Sigmoid colon (tissue), 6 donors: ENCODE measurements at regions not wholly inside any gene's neighbourhood (a gene's known extent, or its start where the extent isn't known, plus 50 kb on each side); places are given as distances from the start of the nearest gene placed in this dataset.

Source experiments
- DNase-seq: peaks from one replicate; pipeline ENCODE4 v3.0.0-alpha.2; 2019
- H3K27ac ChIP-seq, 4 donors: fragments of 200-600 bp; sonication (generic); one replicate each; pipeline ENCODE4 v1.5.1; 2016 to 2019; ENCODE audit warnings: mild to moderate bottlenecking in 1 of 4
- H3K27me3 ChIP-seq, 3 donors: fragments of 200-600 bp; sonication (generic); one replicate each; pipeline ENCODE4 v1.5.1; 2019; ENCODE audit warnings: mild to moderate bottlenecking in 1 of 3
- H3K36me3 ChIP-seq, 4 donors: fragments of 200-600 bp; sonication (generic); one replicate each; pipeline ENCODE4 v1.5.1; 2016 to 2019
- H3K4me1 ChIP-seq, 4 donors: fragments of 200-600 bp; sonication (generic); one replicate each; pipeline ENCODE4 v1.5.1; 2017 to 2019
- H3K4me3 ChIP-seq, 4 donors: fragments of 200-600 bp; sonication (generic); one replicate each; pipeline ENCODE4 v1.5.1; 2017 to 2019; ENCODE audit warnings: mild to moderate bottlenecking in 2 of 4, moderate library complexity in 1 of 4
- H3K9me3 ChIP-seq, 4 donors: fragments of 200-600 bp in 3 of 4; sonication (generic) in 3 of 4; one replicate each; pipeline versions ENCODE4 v1.5.1 to v1.6.1; 2013 to 2019
- CTCF ChIP-seq, 4 experiments: fragments of 450-650 bp in 3 of 4; fragments of 200-600 bp in 1 of 4; IDR thresholded peaks; one replicate each; pipeline ENCODE4 v1.5.1; 2016 to 2019; ENCODE audit warnings: antibody characterized with exemption in 4 of 4, mild to moderate bottlenecking in 3 of 4, moderate library complexity in 2 of 4
- EP300 ChIP-seq, 4 donors: sonication (generic); formaldehyde crosslinking; IDR thresholded peaks; one replicate each; pipeline ENCODE4 v1.6.1; 2017; ENCODE audit warnings: antibody characterized with exemption in 4 of 4
- POLR2A ChIP-seq, 2 donors: fragments of 450-650 bp; IDR thresholded peaks; one replicate each; pipeline ENCODE4 v1.6.1; 2016; ENCODE audit warnings: antibody characterized with exemption in 2 of 2, mild to moderate bottlenecking in 2 of 2, moderate library complexity in 2 of 2
- POLR2AphosphoS5 ChIP-seq, 4 donors: sonication (generic); formaldehyde crosslinking; IDR thresholded peaks; one replicate each; pipeline ENCODE4 v1.6.1; 2017; ENCODE audit warnings: antibody characterized with exemption in 4 of 4
- WGBS, 2 donors: extraction: QIAGEN DNeasy Blood & Tissue Kit; methylation state at CpG; one replicate each; pipeline ENCODE4 v1.1.7; 2013; 5-methylcytosine and 5-hydroxymethylcytosine counted together
- intact Hi-C: fragments of 100-400 bp; cut with DNase I; formaldehyde crosslinking; loops from one replicate; pipeline ENCODE4 v1.15.1; 2023
- donor health status: healthy with polysubstance abuse.
- donor health status: healthy.

GRCh38 chr2:187922846-187923245 lies 368.6 kb upstream of the TFPI start:
- intact Hi-C loops = no loop called here
- no peak for TF ChIP-seq EP300 (IDR thresholded peaks at IDR 0.05)
- no peak for TF ChIP-seq POLR2A (IDR thresholded peaks at IDR 0.05)
- TF ChIP-seq POLR2AphosphoS5 (IDR thresholded peaks at IDR 0.05) = no peak
- TF ChIP-seq CTCF (IDR thresholded peaks at IDR 0.05) = no peak
- H3K27ac ChIP-seq = no peak overlapping the region
- H3K36me3 ChIP-seq = no peaks in the 10 kb centered on the region
- H3K4me3 ChIP-seq = no peak overlapping the region
- no peaks in the 10 kb centered on the region for H3K4me1 ChIP-seq
- WGBS, 2 donors = 70 to 85% methylated on average over 2 of the region's 2 CpGs
- H3K9me3 ChIP-seq = no peaks in the 10 kb centered on the region
- H3K27me3 ChIP-seq = no peaks in the 10 kb centered on the region
- DNase-seq = no peak

GRCh38 chr2:187924293-187924692 lies 367.4 kb upstream of the GULP1 start:
- H3K4me3 ChIP-seq = no peak overlapping the region
- intact Hi-C loops = no loop called here
- no peaks in the 10 kb centered on the region for H3K4me1 ChIP-seq
- no peak overlapping the region for H3K27ac ChIP-seq
- TF ChIP-seq CTCF (IDR thresholded peaks at IDR 0.05) (no peak), POLR2A (IDR thresholded peaks at IDR 0.05) (no peak), EP300 (IDR thresholded peaks at IDR 0.05) (no peak), POLR2AphosphoS5 (IDR thresholded peaks at IDR 0.05) (no peak)
- H3K36me3 ChIP-seq = no peaks in the 10 kb centered on the region
- H3K9me3 ChIP-seq = no peaks in the 10 kb centered on the region
- DNase-seq = no peak
- H3K27me3 ChIP-seq = no peaks in the 10 kb centered on the region

- H3K9me3 ChIP-seq = no peaks in the 10 kb centered on the region
- intact Hi-C loops = no loop called here
- H3K4me1 ChIP-seq = no peaks in the 10 kb centered on the region
- no peaks in the 10 kb centered on the region for H3K27me3 ChIP-seq
- no peak for TF ChIP-seq EP300 (IDR thresholded peaks at IDR 0.05)
- no peak for TF ChIP-seq POLR2AphosphoS5 (IDR thresholded peaks at IDR 0.05)
- no peak for TF ChIP-seq CTCF (IDR thresholded peaks at IDR 0.05)
- TF ChIP-seq POLR2A (IDR thresholded peaks at IDR 0.05) = no peak
- no peak for DNase-seq
- no peak overlapping the region for H3K27ac ChIP-seq
- 83 to 87% methylated on average over 6 of the region's 6 CpGs for WGBS, 2 donors
- no peak overlapping the region for H3K4me3 ChIP-seq
- no peaks in the 10 kb centered on the region for H3K36me3 ChIP-seq
Observed at GRCh38 chr2:187934236-187934635, 357.4 kb upstream of the GULP1 start.

- intact Hi-C loops = no loop called here
- no peaks in the 10 kb centered on the region for H3K9me3 ChIP-seq
- no peak for TF ChIP-seq CTCF (IDR thresholded peaks at IDR 0.05)
- no peak for TF ChIP-seq POLR2A (IDR thresholded peaks at IDR 0.05)
- TF ChIP-seq EP300 (IDR thresholded peaks at IDR 0.05) = no peak
- TF ChIP-seq POLR2AphosphoS5 (IDR thresholded peaks at IDR 0.05) = no peak
- H3K27ac ChIP-seq = no peak overlapping the region
- H3K4me1 ChIP-seq = no peaks in the 10 kb centered on the region
- no peaks in the 10 kb centered on the region for H3K27me3 ChIP-seq
- H3K4me3 ChIP-seq = no peak overlapping the region
- DNase-seq = no peak
- H3K36me3 ChIP-seq = no peaks in the 10 kb centered on the region
- WGBS, 2 donors = 94 to 96% methylated on average over 4 of the region's 4 CpGs
Observed at GRCh38 chr2:187934692-187935091, 357.0 kb upstream of the GULP1 start.

GRCh38 chr2:187935126-187935525 lies 356.5 kb upstream of the GULP1 start:
- intact Hi-C loops = no loop called here
- Histone ChIP-seq H3K27ac (no peak overlapping the region), H3K9me3 (no peaks in the 10 kb centered on the region), H3K4me3 (no peak overlapping the region), H3K4me1 (no peaks in the 10 kb centered on the region), H3K36me3 (no peaks in the 10 kb centered on the region), H3K27me3 (no peaks in the 10 kb centered on the region)
- 94 to 95% methylated on average over 6 of the region's 6 CpGs for WGBS, 2 donors
- DNase-seq = no peak
- TF ChIP-seq POLR2AphosphoS5 (IDR thresholded peaks at IDR 0.05) (no peak), EP300 (IDR thresholded peaks at IDR 0.05) (no peak), POLR2A (IDR thresholded peaks at IDR 0.05) (no peak), CTCF (IDR thresholded peaks at IDR 0.05) (no peak)
